HG02970 (cell line): ENCODE measurements at regions not wholly inside any gene's neighbourhood (a gene's known extent, or its start where the extent isn't known, plus 50 kb on each side); places are given as distances from the start of the nearest gene placed in this dataset.
"Not testable (repeated sequence)": the region's sequence is repeated elsewhere in the genome, so short reads cannot be mapped to it uniquely, and the experiment has no call there.

Experiments
- ATAC-seq: cut with Tn5 transposase; IDR thresholded peaks from one replicate; pipeline ENCODE4 v1.9.1; 2021; ENCODE audit warnings: mild to moderate bottlenecking, moderate library complexity, moderate number of reproducible peaks; ENCODE audit not compliant: unreplicated experiment, low FRiP score

DNA sequence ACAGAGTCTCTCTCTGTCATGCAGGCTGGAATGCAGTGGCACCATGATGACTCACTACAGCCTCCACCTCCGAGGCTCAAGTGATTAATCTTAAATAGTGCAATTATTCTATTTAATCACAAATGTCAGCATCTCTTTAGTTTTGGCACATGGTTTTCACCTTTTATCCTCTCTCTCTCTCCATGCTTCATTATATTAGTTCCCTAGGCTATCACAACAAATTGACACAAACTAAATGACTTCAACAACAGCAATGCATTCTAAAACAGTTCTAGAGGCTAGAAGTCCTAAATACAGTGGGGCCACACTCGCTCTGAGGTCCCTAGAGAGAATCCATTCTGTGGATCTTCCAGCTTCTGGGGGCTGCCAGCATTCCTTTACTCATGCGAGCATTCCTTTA is 178.2 kb upstream of the ZNG1F start:
- not testable (repeated sequence) for ATAC-seq

GRCh38 chr9:41361790-41362189 is 172.7 kb upstream of the ZNG1F start:
- ATAC-seq, result not testable (repeated sequence)

GRCh38 chr9:41359116-41359515 is 170.0 kb upstream of the ZNG1F start:
- ATAC-seq, result not testable (repeated sequence)

DNA sequence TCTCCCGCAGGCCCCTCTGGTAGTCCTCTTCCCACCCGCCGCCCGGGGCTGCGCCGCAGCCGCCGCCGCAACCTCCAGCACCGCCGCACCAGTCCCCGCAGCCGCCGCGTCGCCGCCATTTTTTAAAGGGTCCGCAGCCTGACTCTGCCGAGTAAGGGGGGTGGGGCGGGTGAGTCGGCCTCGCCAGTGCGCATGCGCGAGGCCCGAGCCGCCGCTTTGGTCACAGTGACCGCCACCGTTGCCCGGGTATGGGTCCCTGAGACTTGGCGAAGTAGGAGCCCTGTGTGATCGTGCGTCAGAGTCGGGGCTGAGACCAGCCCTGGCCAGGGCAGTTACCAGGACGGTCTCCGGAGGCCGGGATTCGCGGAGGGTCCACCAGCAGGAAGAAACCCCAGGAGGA is 169.6 kb upstream of the ZNG1F start:
- not testable (repeated sequence) for ATAC-seq

DNA sequence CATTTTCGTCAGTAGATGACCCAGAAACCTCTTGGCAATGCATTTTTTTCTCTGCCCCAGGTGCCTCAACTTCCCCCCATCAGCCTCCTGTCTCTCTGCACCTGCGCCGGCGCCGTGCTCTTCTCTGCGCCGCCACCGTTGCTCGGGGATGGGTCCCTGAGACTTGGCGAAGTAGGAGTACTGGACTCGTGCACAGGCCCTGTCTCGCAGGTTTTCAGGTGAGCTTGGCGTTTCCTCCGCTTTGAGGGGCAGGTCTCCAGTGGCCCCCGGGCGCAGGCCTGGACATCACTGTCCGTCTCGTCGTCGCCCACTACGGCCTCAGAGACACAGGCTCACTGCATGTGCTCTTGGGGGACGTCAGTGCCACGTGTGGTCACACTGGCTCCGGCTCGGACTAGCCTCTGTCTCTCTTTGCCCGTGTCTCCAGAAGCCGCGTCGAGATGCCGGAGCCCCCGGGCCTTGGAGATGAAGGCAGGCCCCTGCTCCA is 168.8 kb upstream of the ZNG1F start:
- ATAC-seq, result not testable (repeated sequence)

GRCh38 chr9:41357350-41357748 is 168.2 kb upstream of the ZNG1F start:
- not testable (repeated sequence) for ATAC-seq

GRCh38 chr9:41356588-41357349 is 167.7 kb upstream of the ZNG1F start:
- ATAC-seq, result not testable (repeated sequence)

- not testable (repeated sequence) for ATAC-seq
Observed at GRCh38 chr9:41355712-41356450, 166.8 kb upstream of the ZNG1F start.

DNA sequence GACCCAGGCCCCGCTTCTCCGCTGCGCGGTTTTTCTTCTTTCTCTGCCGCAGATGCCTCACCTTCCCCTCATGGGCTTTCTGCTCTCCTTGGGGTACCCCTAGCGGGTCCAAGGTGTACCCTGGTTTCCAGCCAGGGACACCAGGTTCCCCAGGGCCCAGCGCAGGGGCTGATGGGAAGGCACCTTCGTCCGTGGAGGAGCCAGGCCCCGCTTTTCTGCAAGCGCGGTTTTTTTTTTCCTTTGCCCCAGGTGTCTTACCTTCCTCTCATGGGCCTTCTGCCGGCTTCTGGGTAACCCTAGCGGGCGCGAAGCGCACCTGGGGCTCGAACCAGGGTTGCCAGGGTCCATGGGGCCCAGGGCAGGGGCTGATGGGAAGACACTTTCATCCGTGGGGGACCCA is 165.9 kb upstream of the ZNG1F start:
- ATAC-seq, result not testable (repeated sequence)

GRCh38 chr9:41354060-41354934 is 165.2 kb upstream of the ZNG1F start:
- not testable (repeated sequence) for ATAC-seq

GRCh38 chr9:41353026-41353425 is 163.9 kb upstream of the ZNG1F start:
- not testable (repeated sequence) for ATAC-seq

DNA sequence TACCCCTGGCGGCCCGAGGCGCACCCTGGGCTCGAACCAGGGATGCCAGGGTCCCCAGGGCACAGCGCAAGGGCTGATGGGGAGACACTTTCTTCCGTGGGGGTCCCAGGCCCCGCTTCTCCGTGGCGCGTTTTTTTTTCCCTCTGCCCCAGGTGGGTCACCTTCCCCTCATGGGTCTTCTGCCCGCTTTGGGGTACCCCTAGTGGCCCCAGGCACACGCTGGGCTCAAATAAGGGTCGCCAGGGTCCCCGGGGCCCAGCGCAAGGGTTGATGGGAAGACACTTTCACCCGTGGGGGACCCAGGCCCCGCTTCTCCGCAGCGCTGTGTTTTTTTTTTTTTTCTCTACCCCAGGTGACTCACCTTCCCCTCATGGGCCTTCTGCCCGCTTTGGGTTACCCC is 163.3 kb upstream of the ZNG1F start:
- not testable (repeated sequence) for ATAC-seq

DNA sequence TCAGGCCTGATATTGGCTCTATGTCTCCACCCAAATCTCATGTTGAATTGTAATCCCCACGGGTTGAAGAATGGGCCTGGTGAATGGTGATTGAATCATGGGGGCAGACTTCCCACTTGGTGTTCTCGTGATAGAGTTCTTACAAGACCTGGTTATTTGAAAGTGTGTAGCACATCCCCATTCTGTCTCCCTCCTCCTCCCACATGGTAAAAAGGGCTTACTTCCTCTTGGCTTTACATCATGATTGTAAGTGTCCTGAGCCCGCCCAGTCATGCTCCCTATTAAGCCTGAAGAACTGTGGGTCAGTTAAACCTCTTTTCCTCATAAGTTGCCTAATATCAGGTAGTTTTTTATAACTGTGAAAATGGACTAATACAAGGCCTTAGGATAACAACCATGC is 158.8 kb upstream of the ZNG1F start:
- not testable (repeated sequence) for ATAC-seq

DNA sequence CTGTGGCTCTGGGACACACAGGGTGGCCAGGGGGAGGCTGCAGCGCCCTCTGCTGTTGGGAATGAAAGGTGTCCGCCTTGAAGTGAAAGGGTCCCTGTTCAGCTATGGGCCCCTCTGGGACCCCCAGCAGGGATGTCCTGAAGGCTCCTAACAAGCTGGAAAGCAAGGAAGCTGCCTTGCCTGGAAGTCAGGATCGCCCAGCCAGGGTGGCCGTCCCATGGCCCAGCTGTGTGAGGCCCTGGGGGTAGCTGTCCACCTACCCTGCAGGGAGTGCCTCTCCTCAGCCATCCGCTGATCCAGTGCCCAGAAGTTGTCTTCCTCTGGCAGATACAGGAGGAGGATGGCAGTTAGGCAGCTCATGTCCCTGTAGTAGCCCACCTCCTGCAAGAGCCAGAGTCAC is 143.4 kb upstream of the ZNG1F start:
- ATAC-seq, result not testable (repeated sequence)

GRCh38 chr9:41321277-41321676 is 132.2 kb upstream of the ZNG1F start:
- not testable (repeated sequence) for ATAC-seq

- ATAC-seq, result not testable (repeated sequence)
Observed at GRCh38 chr9:41308953-41309352, 119.8 kb upstream of the ZNG1F start.

GRCh38 chr9:41285744-41286143 is 96.6 kb upstream of the ZNG1F start:
- not testable (repeated sequence) for ATAC-seq

DNA sequence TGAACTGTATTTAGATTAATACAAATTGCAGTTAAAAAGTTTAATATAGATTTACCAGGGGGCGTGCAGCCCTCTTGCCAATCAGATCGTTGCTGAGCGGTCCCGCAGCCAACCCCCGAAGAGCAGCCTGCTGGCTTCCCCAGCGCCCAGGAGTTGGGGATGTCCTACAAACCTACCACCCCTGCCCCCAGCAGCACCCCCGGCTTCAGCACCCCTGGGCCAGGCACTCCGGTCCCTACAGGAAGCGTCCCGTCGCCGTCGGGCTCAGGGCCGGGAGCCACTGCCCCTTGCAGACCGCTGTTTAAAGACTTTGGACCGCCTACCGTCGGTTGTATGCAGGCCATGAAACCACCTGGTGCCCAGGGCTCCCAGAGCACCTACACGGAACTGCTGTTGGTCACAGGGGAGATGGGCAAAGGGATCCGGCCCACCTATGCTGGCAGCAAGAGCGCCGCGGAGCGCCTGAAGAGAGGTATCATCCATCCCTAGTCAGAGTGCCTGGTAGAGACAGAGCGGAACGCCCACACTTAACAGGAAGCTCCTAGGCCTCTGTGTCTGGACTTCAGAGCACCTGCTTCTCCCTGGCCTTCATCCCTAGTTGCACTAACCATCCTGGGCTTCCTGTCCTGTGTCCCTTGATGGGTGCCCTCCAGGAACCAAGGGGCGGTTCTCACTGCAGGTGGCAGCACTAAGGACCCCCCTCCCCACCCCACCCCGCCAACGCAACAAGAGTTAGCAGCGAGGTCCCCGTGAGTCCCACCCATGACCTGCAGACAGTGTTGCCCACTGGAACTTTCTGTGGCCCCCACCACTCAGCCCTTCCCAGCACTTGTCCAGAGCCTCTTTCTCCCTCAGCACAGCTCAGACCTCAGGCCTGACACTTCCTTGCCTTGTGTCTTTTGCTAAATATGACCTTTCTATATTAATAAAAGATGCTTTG is 91.5 kb upstream of the ZNG1F start:
- ATAC-seq, result not testable (repeated sequence)

- ATAC-seq, result not testable (repeated sequence)
Observed at GRCh38 chr9:41279437-41279836, 90.3 kb upstream of the ZNG1F start.
